Transverse colon (tissue), 4 donors: ENCODE measurements at regions not wholly inside any gene's neighbourhood (a gene's known extent, or its start where the extent isn't known, plus 50 kb on each side); places are given as distances from the start of the nearest gene placed in this dataset.

ENCODE experiments used
- DNase-seq: peaks from one replicate; pipeline ENCODE4 v3.0.0-alpha.2; 2019
- H3K27ac ChIP-seq, 4 donors: fragments of 200-600 bp; sonication (generic); 2 replicates each; pipeline ENCODE4 v1.5.1; 2016 to 2018; ENCODE audit warnings: inconsistent platforms in 4 of 4
- H3K27me3 ChIP-seq: fragments of 200-600 bp; sonication (generic); 2 replicates; pipeline ENCODE4 v1.5.1; 2017; ENCODE audit warnings: inconsistent platforms
- H3K36me3 ChIP-seq, 4 donors: fragments of 200-600 bp; sonication (generic); 2 replicates each; pipeline ENCODE4 v1.5.1; 2017 to 2019; ENCODE audit warnings: inconsistent platforms in 4 of 4
- H3K4me1 ChIP-seq, 4 donors: fragments of 200-600 bp; sonication (generic); 2 replicates each; pipeline ENCODE4 v1.5.1; 2017 to 2020; ENCODE audit warnings: inconsistent platforms in 4 of 4
- H3K4me3 ChIP-seq, 4 donors: fragments of 200-600 bp; sonication (generic); 1 replicate in 1 of 4; 2 replicates in 3 of 4; pipeline versions ENCODE4 v1.5.1 to v1.6.1; 2017 to 2019; ENCODE audit warnings: inconsistent platforms in 4 of 4
- H3K9me3 ChIP-seq, 2 donors: fragments of 200-600 bp; sonication (generic); 2 replicates each; pipeline ENCODE4 v1.5.1; 2017 to 2019; ENCODE audit warnings: inconsistent platforms in 2 of 2
- EP300 ChIP-seq: sonication (generic); formaldehyde crosslinking; IDR thresholded peaks from one replicate; pipeline ENCODE4 v1.6.1; 2017; ENCODE audit warnings: antibody characterized with exemption, low read depth
- POLR2A ChIP-seq: fragments of 450-650 bp; IDR thresholded peaks from one replicate; pipeline ENCODE4 v1.6.1; 2016; ENCODE audit warnings: antibody characterized with exemption, mild to moderate bottlenecking, moderate library complexity
- POLR2AphosphoS5 ChIP-seq, 3 donors: sonication (generic); formaldehyde crosslinking; IDR thresholded peaks; one replicate each; pipeline ENCODE4 v1.6.1; 2016; ENCODE audit warnings: antibody characterized with exemption in 3 of 3
- WGBS, 2 donors: methylation state at CpG; one replicate each; pipeline ENCODE4 v1.1.5; 2018; ENCODE audit warnings: low coverage in 1 of 2; 5-methylcytosine and 5-hydroxymethylcytosine counted together
- in situ Hi-C, 4 donors: fragments of 200-750 bp; cut with MboI; loops; one replicate each; pipeline versions ENCODE4 v1.15.0 to v1.15.1; 2017; ENCODE audit warnings: low sequenced_read_pairs in 3 of 4, low pct_ligation_motif_present in 1 of 4, low pct_unique_long_range_greater_than_20kb in 1 of 4
- intact Hi-C: fragments of 100-400 bp; cut with DNase I; formaldehyde crosslinking; loops from one replicate; pipeline ENCODE4 v1.15.1; 2023; ENCODE audit warnings: low total_unique reads
- TF ChIP-seq, protein P1 (sequence below), 5 experiments: fragments of 200-600 bp in 3 of 5; fragments of 450-650 bp in 2 of 5; sonication (generic) in 3 of 5; IDR thresholded peaks; 1 replicate in 2 of 5; 2 replicates in 3 of 5; pipeline ENCODE4 v1.5.1; 2016 to 2017; ENCODE audit warnings: antibody characterized with exemption in 5 of 5, inconsistent platforms in 3 of 5, mild to moderate bottlenecking in 2 of 5, moderate library complexity in 1 of 5

DNA sequence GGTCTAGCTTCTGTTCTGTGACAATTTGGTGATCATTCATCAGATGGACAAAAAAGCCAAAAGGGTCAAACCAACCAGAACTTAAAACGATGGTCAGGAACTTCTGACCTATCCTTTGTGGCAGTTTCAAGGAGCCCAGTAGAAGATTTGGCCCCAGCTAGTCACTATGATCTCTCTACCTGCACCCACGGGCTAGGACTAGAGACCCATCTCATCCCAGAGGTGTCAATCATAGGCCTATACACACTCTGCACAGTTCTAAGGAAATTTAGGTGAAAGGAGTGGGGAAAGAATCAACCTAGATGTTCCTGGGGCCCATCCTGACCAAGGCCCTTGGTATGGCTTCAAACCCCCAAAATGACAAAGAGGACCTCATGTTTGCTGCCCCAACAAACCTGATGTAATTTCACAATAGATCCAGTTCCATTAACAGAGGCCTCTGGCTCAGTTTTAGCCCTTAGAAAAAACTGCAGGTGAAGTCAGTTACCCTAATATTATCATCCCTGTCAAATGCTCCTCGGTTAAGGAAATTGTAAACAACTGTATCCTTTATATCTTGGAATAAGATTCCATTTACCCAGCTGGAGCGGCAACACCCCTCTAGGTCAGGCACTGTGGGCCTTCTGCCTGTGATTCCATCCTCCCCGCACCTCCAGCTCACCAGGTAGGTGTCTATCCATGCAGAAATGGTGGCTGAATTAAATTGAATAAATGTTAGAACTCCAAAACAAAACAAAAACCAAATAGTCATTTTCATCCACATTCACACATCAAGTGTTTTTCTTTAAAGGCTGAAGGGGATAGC, 138.7 kb downstream of the ENC1 start:
- 68 to 72% methylated on average over 2 to 5 of the region's 5 CpGs for WGBS, 2 donors
- Histone ChIP-seq H3K4me1 (peaks cover 0 to 20% (median 10%) of the 10 kb centered on the region in 4 donors), H3K36me3 (no peaks in the 10 kb centered on the region), H3K4me3 (no peak overlapping the region), H3K27me3 (no peaks in the 10 kb centered on the region), H3K9me3 (no peaks in the 10 kb centered on the region), H3K27ac (no peak overlapping the region)
- no peak for DNase-seq
- TF ChIP-seq POLR2AphosphoS5 (IDR thresholded peaks at IDR 0.05): no peak
- TF ChIP-seq, protein P1, sequence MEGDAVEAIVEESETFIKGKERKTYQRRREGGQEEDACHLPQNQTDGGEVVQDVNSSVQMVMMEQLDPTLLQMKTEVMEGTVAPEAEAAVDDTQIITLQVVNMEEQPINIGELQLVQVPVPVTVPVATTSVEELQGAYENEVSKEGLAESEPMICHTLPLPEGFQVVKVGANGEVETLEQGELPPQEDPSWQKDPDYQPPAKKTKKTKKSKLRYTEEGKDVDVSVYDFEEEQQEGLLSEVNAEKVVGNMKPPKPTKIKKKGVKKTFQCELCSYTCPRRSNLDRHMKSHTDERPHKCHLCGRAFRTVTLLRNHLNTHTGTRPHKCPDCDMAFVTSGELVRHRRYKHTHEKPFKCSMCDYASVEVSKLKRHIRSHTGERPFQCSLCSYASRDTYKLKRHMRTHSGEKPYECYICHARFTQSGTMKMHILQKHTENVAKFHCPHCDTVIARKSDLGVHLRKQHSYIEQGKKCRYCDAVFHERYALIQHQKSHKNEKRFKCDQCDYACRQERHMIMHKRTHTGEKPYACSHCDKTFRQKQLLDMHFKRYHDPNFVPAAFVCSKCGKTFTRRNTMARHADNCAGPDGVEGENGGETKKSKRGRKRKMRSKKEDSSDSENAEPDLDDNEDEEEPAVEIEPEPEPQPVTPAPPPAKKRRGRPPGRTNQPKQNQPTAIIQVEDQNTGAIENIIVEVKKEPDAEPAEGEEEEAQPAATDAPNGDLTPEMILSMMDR (IDR thresholded peaks at IDR 0.05): no peak
- TF ChIP-seq EP300: no peak
- no peak for TF ChIP-seq POLR2A
- in situ Hi-C loops (no loop called here), intact Hi-C loops (loop anchor here (10.0 kb wide), 1 partner anchor 1527 kb away; no protein-coding TSS in a partner anchor)

DNA sequence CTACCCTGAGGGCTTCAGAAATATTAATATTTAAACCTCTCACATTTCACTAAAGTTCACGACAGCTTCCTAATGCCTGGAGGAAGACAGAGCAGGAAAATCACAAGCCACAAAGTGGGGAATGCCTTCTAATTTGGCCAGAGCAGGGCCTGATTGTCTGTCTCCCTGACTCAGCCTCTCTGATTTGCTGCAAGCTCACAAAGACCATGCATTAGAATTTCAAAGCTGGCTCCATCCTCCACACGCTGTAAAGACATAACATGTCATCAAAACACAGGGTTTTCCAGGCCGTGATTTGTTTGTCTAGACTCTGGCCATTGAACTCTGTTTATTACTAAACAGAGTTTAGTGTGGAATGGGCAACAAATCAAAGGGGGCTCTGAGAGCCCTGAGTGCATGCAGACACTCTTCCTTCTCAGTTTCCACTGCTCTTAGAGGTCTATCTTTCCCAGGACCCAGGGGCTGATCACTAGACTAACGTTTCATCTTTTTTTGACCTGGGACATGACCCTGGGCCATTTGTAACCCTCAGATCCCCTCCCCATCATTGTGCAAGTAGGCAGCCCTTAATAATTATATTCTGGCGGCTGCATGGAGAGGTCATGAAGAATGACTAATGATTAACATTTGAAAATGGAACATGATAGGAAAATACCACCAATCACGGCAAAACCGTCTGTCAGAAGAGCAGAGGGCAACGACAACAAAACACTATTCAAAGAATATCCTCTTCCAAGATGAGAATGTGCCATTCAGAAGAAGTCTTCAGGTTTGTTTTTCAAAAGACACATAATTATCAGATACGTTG, 140.2 kb downstream of the ENC1 start:
- Histone ChIP-seq H3K27me3 (no peaks in the 10 kb centered on the region), H3K4me1 (peaks cover 0 to 20% (median 10%) of the 10 kb centered on the region in 4 donors), H3K9me3 (no peaks in the 10 kb centered on the region), H3K4me3 (no peak overlapping the region), H3K36me3 (no peaks in the 10 kb centered on the region), H3K27ac (peak overlapping the region in 1 of 4 donors; percentile 30)
- WGBS, 2 donors: 67 to 75% methylated on average over 7 to 9 of the region's 9 CpGs
- in situ Hi-C loops: no loop called here
- intact Hi-C loops: loop anchor here (10.0 kb wide), 1 partner anchor 1526 kb away; no protein-coding TSS in a partner anchor
- no peak for DNase-seq
- no peak for TF ChIP-seq POLR2A

DNA sequence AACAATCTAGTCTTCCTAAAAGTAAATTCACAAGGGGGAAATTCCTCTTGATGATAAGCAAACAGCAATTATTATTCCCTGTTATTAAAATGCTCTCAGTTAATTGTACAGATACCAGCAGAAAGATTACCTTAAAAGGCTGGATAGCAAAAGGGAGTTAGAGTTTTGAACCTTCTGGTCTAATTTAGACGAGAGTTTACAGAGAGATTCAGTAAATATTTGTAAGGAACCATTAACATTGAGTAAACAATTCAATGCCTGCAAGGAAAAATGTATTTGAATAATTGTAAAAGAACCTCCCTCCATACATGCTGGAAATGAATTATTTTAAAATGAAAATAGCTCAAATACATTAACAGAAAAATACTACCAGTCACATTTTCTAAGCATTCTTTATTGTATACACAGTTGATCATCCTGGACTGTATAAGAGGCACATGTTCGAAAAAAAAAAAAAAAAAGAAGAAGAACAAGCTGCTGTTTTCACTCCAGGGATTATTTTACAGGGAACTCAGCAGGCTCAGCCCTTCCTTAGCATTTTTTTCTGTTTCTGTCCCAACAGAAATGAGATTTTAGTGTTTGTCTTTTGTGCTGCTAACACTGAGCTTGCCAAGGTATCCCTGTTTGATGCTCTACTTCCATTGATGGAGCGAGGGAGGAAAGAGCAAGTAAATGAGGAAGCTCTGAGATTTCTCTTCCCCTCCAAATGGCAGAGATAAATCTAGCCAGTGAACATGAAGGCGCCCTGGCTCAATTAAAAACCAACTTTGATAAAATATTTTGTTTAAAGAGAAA, 141.1 kb downstream of the ENC1 start:
- in situ Hi-C loops: no loop called here
- DNase-seq: no peak
- no peak for TF ChIP-seq POLR2A
- TF ChIP-seq, protein P1 (IDR thresholded peaks at IDR 0.05): no peak
- TF ChIP-seq POLR2AphosphoS5 (IDR thresholded peaks at IDR 0.05): no peak
- no peak for TF ChIP-seq EP300
- Histone ChIP-seq H3K4me1 (peaks cover 0 to 20% (median 10%) of the 10 kb centered on the region in 4 donors), H3K36me3 (no peaks in the 10 kb centered on the region), H3K4me3 (no peak overlapping the region), H3K9me3 (no peaks in the 10 kb centered on the region), H3K27me3 (no peaks in the 10 kb centered on the region), H3K27ac (peak overlapping the region in 1 of 4 donors; percentile 30)
- intact Hi-C loops: loop anchor here (10.0 kb wide), 1 partner anchor 1525 kb away; no protein-coding TSS in a partner anchor
- 40 to 43% methylated on average over 4 of the region's 4 CpGs for WGBS, 2 donors

DNA sequence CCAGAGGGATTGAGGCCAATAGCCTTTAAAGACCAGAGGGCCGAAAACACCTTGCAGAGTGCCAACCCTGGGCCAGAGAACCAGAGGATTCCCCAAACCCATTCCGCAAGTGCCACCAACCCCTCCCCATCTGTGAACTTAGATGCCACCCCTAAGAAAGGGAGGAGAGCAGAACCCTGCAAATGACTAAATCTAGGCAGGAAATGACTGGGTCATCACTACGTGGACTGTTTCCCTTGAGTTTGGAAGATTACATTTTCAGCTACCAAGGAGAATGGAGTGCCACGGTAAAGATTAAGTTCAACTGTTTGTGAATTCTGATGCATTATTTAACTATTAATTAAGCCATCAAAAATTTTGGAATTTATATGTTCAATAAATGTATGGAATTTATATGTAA, 142.8 kb downstream of the ENC1 start:
- Histone ChIP-seq H3K27me3 (no peaks in the 10 kb centered on the region), H3K36me3 (no peaks in the 10 kb centered on the region), H3K4me1 (peaks cover 0 to 20% (median 8%) of the 10 kb centered on the region in 4 donors), H3K9me3 (no peaks in the 10 kb centered on the region), H3K27ac (no peak overlapping the region), H3K4me3 (no peak overlapping the region)
- intact Hi-C loops: no loop called here
- DNase-seq: no peak
- WGBS, 2 donors: 73 to 84% methylated on average over 2 to 4 of the region's 4 CpGs
- in situ Hi-C loops: no loop called here
- TF ChIP-seq POLR2A: no peak
- no peak for TF ChIP-seq EP300
- TF ChIP-seq, protein P1 (IDR thresholded peaks at IDR 0.05): no peak
- TF ChIP-seq POLR2AphosphoS5 (IDR thresholded peaks at IDR 0.05): no peak
